ENCODE measurements at regions not wholly inside any gene's neighbourhood (a gene's known extent, or its start where the extent isn't known, plus 50 kb on each side); places are given as distances from the start of the nearest gene placed in this dataset.

DNA sequence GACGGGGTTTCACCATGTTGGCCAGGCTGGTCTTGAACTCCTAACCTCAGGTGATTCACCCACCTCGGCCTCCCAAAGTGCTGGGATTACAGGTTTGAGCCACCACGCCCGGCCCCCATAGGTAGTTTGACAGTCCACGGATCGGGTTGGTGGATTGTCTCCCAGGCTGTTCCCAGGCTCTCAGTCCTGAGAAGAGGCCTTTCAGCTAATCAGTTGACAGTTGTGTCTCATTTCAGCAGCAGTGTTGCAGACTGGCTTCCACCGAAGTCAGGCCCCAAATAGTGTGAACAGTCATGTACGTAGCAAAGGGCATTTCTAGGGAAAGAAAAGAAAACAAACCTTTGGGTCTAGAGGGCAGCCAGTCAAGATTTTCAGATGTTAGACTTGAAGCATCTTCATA is 102.4 kb upstream of the TLR3 start:
- no peak for ATAC-seq (ENCODE audit: low read depth)
- Histone ChIP-seq H3K4me1 (ENCODE audit: insufficient read depth, poor library complexity, severe bottlenecking) (peaks cover 7% of the 10 kb centered on the region), H3K27ac (ENCODE audit: poor library complexity, severe bottlenecking) (no peak overlapping the region), H3K27me3 (ENCODE audit: insufficient read depth, poor library complexity, severe bottlenecking) (no peaks in the 10 kb centered on the region), H3K4me3 (ENCODE audit: severe bottlenecking) (no peak overlapping the region), H3K36me3 (ENCODE audit: low read depth) (no peaks in the 10 kb centered on the region), H3K9me3 (ENCODE audit: severe bottlenecking) (no peaks in the 10 kb centered on the region)
- DNase-seq (ENCODE audit: low spot score), result no peak
- TF ChIP-seq, protein P1, sequence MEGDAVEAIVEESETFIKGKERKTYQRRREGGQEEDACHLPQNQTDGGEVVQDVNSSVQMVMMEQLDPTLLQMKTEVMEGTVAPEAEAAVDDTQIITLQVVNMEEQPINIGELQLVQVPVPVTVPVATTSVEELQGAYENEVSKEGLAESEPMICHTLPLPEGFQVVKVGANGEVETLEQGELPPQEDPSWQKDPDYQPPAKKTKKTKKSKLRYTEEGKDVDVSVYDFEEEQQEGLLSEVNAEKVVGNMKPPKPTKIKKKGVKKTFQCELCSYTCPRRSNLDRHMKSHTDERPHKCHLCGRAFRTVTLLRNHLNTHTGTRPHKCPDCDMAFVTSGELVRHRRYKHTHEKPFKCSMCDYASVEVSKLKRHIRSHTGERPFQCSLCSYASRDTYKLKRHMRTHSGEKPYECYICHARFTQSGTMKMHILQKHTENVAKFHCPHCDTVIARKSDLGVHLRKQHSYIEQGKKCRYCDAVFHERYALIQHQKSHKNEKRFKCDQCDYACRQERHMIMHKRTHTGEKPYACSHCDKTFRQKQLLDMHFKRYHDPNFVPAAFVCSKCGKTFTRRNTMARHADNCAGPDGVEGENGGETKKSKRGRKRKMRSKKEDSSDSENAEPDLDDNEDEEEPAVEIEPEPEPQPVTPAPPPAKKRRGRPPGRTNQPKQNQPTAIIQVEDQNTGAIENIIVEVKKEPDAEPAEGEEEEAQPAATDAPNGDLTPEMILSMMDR (IDR thresholded peaks at IDR 0.05; ENCODE audit: poor library complexity, severe bottlenecking), result no peak

DNA sequence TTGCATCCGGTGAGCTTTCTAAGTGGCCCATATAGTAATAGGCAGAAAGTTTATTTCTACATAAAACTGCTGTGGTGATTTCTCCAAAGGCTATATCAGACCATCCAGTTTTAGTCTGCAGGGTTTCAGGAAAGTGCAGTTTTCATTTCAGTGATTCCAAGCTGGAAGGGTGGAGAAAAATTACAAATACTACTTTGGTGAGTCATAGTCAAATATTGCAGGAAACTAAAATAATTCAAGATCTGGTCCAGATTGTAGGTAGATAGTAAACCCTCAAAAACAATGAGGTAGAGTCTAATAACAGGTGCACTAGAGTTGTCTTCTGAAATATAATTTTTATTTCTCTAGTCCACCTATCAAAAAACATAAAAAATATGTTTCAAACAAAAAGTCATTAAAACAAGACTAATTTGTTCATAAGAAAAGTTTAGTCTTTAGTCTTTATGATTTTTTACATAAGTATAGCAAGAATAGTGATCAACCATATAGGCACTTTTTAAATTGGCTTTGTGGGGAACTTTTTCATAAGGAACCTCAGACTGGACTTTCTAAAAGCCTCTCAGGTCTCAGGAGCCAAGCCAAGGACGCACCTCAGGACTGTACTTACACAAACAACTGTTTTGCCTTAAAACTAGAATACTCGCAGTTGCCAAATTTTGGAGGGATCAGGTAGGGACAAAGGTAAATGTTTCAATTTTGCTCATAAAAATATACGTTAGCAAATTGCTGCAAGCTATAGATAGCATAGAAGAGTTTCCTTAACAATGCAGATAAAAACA is 101.8 kb upstream of the TLR3 start:
- Histone ChIP-seq H3K4me1 (ENCODE audit: insufficient read depth, poor library complexity, severe bottlenecking) (peaks cover 7% of the 10 kb centered on the region), H3K27ac (ENCODE audit: poor library complexity, severe bottlenecking) (no peak overlapping the region), H3K27me3 (ENCODE audit: insufficient read depth, poor library complexity, severe bottlenecking) (no peaks in the 10 kb centered on the region), H3K36me3 (ENCODE audit: low read depth) (no peaks in the 10 kb centered on the region), H3K9me3 (ENCODE audit: severe bottlenecking) (no peaks in the 10 kb centered on the region), H3K4me3 (ENCODE audit: severe bottlenecking) (no peak overlapping the region)
- ATAC-seq (ENCODE audit: low read depth) (peak; percentile 49; the same call in 1 of the 3 replicates), DNase-seq (ENCODE audit: low spot score) (no peak)
- TF ChIP-seq, protein P1 (IDR thresholded peaks at IDR 0.05; ENCODE audit: poor library complexity, severe bottlenecking), result no peak

DNA sequence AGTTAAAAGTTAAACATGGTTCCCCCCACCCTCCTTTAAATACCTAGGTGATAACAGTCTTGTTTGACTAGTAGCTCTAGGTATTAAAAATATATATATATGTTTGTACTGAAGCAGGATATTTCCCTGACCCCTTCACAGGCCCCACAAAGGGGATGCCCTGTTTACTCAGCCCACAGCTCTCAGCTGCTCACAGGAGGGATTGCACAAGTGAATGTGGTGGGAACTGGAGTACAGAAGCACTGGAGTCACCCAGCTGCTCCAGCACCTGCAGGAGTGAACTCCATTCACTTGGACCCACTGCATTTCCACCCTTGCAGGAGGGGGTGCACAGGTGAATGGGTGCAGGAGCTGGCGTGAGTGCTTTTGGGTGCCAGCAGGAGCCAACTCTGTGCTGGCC is 99.3 kb upstream of the TLR3 start:
- ATAC-seq (ENCODE audit: low read depth) (no peak), DNase-seq (ENCODE audit: low spot score) (no peak)
- no peaks in the 10 kb centered on the region for H3K27me3 ChIP-seq (ENCODE audit: insufficient read depth, poor library complexity, severe bottlenecking)
- H3K36me3 ChIP-seq (ENCODE audit: low read depth), result no peaks in the 10 kb centered on the region
- TF ChIP-seq, protein P1 (IDR thresholded peaks at IDR 0.05; ENCODE audit: poor library complexity, severe bottlenecking), result no peak
- H3K4me3 ChIP-seq (ENCODE audit: severe bottlenecking), result no peak overlapping the region
- H3K9me3 ChIP-seq (ENCODE audit: severe bottlenecking), result no peaks in the 10 kb centered on the region
- H3K4me1 ChIP-seq (ENCODE audit: insufficient read depth, poor library complexity, severe bottlenecking), result peaks cover 7% of the 10 kb centered on the region
- H3K27ac ChIP-seq (ENCODE audit: poor library complexity, severe bottlenecking), result no peak overlapping the region

DNA sequence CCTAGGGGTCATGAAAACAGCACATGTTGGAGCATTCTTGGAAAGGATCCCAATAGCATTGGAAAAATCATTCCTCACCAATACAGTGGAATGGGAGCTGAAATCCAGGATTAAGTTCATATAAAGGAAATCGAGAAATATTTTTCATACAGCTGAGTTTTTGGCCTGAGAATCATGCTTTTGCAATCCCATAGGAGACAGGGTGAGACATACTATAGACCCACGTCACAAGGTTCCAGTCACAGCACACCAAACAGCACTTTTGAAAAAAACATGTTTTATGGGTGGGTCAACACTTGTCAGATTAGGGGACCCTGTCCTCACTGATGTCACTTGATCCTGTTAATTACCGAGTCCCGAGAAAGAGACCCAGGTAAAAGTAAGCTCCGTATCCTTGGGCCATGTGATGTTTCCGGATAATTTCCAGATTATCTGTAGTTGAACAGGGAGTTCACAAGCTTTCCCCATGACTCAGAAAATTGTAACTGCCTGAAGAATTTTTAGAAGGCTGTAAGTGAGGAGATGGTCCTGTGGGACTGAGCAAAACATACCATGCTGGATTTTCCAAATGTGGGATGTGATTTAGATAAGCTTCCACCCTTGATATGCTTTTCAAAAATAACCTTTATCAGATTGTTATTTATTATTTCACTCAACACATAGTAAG is 80.9 kb upstream of the TLR3 start:
- no peaks in the 10 kb centered on the region for H3K27me3 ChIP-seq (ENCODE audit: insufficient read depth, poor library complexity, severe bottlenecking)
- no peaks in the 10 kb centered on the region for H3K9me3 ChIP-seq (ENCODE audit: severe bottlenecking)
- no peaks in the 10 kb centered on the region for H3K4me1 ChIP-seq (ENCODE audit: insufficient read depth, poor library complexity, severe bottlenecking)
- no peaks in the 10 kb centered on the region for H3K36me3 ChIP-seq (ENCODE audit: low read depth)
- DNase-seq (ENCODE audit: low spot score) (no peak), ATAC-seq (ENCODE audit: low read depth) (no peak)
- no peak overlapping the region for H3K27ac ChIP-seq (ENCODE audit: poor library complexity, severe bottlenecking)
- H3K4me3 ChIP-seq (ENCODE audit: severe bottlenecking), result no peak overlapping the region
- TF ChIP-seq, protein P1 (IDR thresholded peaks at IDR 0.05; ENCODE audit: poor library complexity, severe bottlenecking), result no peak

DNA sequence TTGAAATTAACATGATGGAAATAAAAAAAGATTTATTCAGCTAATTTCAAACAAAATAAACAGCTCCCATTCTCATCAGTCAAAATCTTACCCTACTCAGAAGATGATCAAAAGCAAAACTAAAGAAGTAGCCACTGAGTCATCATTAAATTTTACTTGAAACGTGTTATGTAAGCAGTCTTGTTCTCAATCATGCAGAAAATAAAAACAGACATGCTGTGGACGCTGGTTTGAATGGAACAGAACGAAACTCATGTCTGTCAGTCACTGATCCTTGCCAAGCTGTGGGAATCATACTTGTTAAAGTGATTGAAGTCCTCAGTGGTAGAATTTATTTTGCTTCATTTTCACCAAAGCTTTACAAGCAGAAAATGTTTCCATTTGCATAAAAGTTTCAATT is 77.2 kb upstream of the TLR3 start:
- ATAC-seq (ENCODE audit: low read depth) (no peak), DNase-seq (ENCODE audit: low spot score) (no peak)
- H3K4me3 ChIP-seq (ENCODE audit: severe bottlenecking), result no peak overlapping the region
- no peak overlapping the region for H3K27ac ChIP-seq (ENCODE audit: poor library complexity, severe bottlenecking)
- H3K27me3 ChIP-seq (ENCODE audit: insufficient read depth, poor library complexity, severe bottlenecking), result no peaks in the 10 kb centered on the region
- no peaks in the 10 kb centered on the region for H3K36me3 ChIP-seq (ENCODE audit: low read depth)
- H3K9me3 ChIP-seq (ENCODE audit: severe bottlenecking), result no peaks in the 10 kb centered on the region
- H3K4me1 ChIP-seq (ENCODE audit: insufficient read depth, poor library complexity, severe bottlenecking), result no peaks in the 10 kb centered on the region
- TF ChIP-seq, protein P1 (IDR thresholded peaks at IDR 0.05; ENCODE audit: poor library complexity, severe bottlenecking), result no peak

All from RWPE2 (cell line).